ENCODE measurements at regions not wholly inside any gene's neighbourhood (a gene's known extent, or its start where the extent isn't known, plus 50 kb on each side); places are given as distances from the start of the nearest gene placed in this dataset.
"Not testable (repeated sequence)": the region's sequence is repeated elsewhere in the genome, so short reads cannot be mapped to it uniquely, and the experiment has no call there.

GRCh38 chr3:178345944-178346343 lies 190.3 kb upstream of the KCNMB2 start:
- Histone ChIP-seq H3K36me3 (no peaks in the 10 kb centered on the region), H3K9me3 (no peaks in the 10 kb centered on the region), H3K27ac (no peak overlapping the region), H3K4me1 (no peaks in the 10 kb centered on the region), H3K4me3 (no peak overlapping the region), H3K27me3 (no peaks in the 10 kb centered on the region)
- intact Hi-C loops (cut with DNase I): no loop called here
- TF ChIP-seq CTCF (IDR thresholded peaks at IDR 0.05): no peak
- no peak for DNase-seq
- no peak for ATAC-seq

GRCh38 chr3:178348561-178349217 lies 187.5 kb upstream of the KCNMB2 start:
- intact Hi-C loops (cut with DNase I): not testable (repeated sequence)

GRCh38 chr3:178349218-178349596 lies 187.0 kb upstream of the KCNMB2 start:
- DNase-seq; H3K36me3 ChIP-seq; H3K9me3 ChIP-seq; H3K4me3 ChIP-seq; ATAC-seq; H3K27ac ChIP-seq; H3K4me1 ChIP-seq; intact Hi-C loops (cut with DNase I); H3K27me3 ChIP-seq: not testable (repeated sequence)

More at GRCh38 chr3:178348561-178349217, 187.5 kb upstream of the KCNMB2 start:
- DNase-seq, H3K27ac ChIP-seq, ATAC-seq, H3K27me3 ChIP-seq, H3K4me3 ChIP-seq, H3K4me1 ChIP-seq, H3K9me3 ChIP-seq, H3K36me3 ChIP-seq: not testable (repeated sequence)

DNA sequence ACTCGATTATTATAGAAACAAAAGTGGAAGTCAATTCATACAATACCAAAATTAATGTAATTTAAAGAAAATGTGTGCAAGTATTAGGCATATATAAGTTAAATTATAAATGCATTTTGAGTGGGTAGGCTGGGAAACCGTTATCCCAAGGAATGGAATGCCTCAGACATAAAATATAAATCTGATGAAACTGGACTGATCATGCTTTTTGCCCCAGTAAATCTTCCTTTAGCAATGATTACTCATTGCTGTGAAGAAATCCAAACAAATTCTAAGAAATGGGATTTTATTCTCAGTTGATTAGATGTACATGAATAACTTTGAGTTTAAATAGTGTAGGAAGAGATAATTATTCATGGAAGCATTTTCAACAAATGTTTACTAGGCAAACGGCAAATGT lies 185.5 kb upstream of the KCNMB2 start:
- no peak overlapping the region for H3K4me3 ChIP-seq
- TF ChIP-seq CTCF (IDR thresholded peaks at IDR 0.05): no peak
- no peaks in the 10 kb centered on the region for H3K9me3 ChIP-seq
- no peak overlapping the region for H3K27ac ChIP-seq
- ATAC-seq (no peak), DNase-seq (no peak)
- intact Hi-C loops (cut with DNase I): no loop called here
- no peaks in the 10 kb centered on the region for H3K36me3 ChIP-seq
- no peaks in the 10 kb centered on the region for H3K4me1 ChIP-seq
- H3K27me3 ChIP-seq: no peaks in the 10 kb centered on the region

GRCh38 chr3:178352326-178353005 lies 183.8 kb upstream of the KCNMB2 start:
- Histone ChIP-seq H3K4me1 (no peaks in the 10 kb centered on the region), H3K9me3 (no peaks in the 10 kb centered on the region), H3K27me3 (no peaks in the 10 kb centered on the region), H3K4me3 (no peak overlapping the region), H3K27ac (peak overlapping the region in 1 of 2 donors; percentile 2), H3K36me3 (no peaks in the 10 kb centered on the region)
- intact Hi-C loops (cut with DNase I): no loop called here
- DNase-seq (peak in 2 of 4 donors; percentile 45 to 46), ATAC-seq (peak; percentile 35)
- no peak for TF ChIP-seq CTCF (IDR thresholded peaks at IDR 0.05)

DNA sequence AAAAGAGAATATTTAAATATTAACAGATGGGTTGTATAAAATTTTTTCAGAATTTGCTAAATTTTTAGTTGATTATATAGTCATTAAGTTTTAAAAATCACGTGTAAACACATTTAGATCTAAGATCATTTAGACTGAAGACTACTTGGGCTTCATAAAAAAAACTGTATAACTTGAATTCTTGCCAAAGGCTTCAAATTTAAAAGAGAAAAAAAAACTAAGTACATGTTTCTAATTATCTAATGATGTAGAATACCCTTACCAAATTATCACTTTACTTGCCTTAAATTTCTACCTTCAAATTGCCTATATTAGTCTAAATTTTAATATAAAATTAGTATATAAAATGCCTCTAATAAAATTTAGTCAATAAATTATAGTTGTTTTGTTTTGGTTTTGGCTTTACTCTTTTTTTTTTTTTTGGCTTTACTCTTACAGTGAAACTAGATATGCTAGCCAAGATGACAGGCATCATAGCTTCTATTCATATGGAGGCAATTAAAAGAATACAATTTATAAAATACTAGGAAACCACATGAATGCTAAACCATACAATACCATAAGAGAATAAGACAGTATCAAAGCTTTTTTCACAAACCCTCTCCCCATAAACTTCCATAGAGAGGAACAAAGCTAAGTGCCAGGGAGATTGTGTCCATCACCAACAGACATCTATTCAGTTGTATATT lies 183.1 kb upstream of the KCNMB2 start:
- Histone ChIP-seq H3K4me1 (no peaks in the 10 kb centered on the region), H3K27ac (peak overlapping the region in 1 of 2 donors; percentile 2), H3K4me3 (no peak overlapping the region), H3K27me3 (no peaks in the 10 kb centered on the region), H3K9me3 (no peaks in the 10 kb centered on the region), H3K36me3 (no peaks in the 10 kb centered on the region)
- no peak for TF ChIP-seq CTCF (IDR thresholded peaks at IDR 0.05)
- no peak for DNase-seq
- intact Hi-C loops (cut with DNase I): no loop called here
- no peak for ATAC-seq
